ENCODE measurements at regions not wholly inside any gene's neighbourhood (a gene's known extent, or its start where the extent isn't known, plus 50 kb on each side); places are given as distances from the start of the nearest gene placed in this dataset.

GRCh38 chr10:32131388-32131787 lies 75.2 kb upstream of the KIF5B start:
- TF ChIP-seq FOSL1 (CRISPR knock-in tag; IDR thresholded peaks at IDR 0.05; ENCODE audit: borderline replicate concordance) (no peak), PRDM15 (CRISPR knock-in tag; IDR thresholded peaks at IDR 0.05) (no peak), CEBPZ (IDR thresholded peaks at IDR 0.05; ENCODE audit: low read length) (no peak), SIX4 (CRISPR knock-in tag; IDR thresholded peaks at IDR 0.05) (no peak), POLR2AphosphoS5 (IDR thresholded peaks at IDR 0.05; ENCODE audit: low read depth, low read length) (no peak), ZC3H13 (CRISPR knock-in tag; IDR thresholded peaks at IDR 0.05) (no peak), ESRRA (CRISPR knock-in tag; IDR thresholded peaks at IDR 0.05; ENCODE audit: low read depth) (no peak), POLR2A (IDR thresholded peaks at IDR 0.05; ENCODE audit: insufficient read depth in 1 of 2, low read depth in 2 of 2, low read length in 2 of 2) (no peak), FOXM1 (CRISPR knock-in tag; IDR thresholded peaks at IDR 0.05) (no peak), ZBTB34 (CRISPR knock-in tag; IDR thresholded peaks at IDR 0.05) (no peak), MXD1 (CRISPR knock-in tag; IDR thresholded peaks at IDR 0.05) (no peak), RXRB (CRISPR knock-in tag; IDR thresholded peaks at IDR 0.05; ENCODE audit: borderline replicate concordance) (no peak)
